Suprapubic skin (tissue), 3 donors: ENCODE measurements at regions not wholly inside any gene's neighbourhood (a gene's known extent, or its start where the extent isn't known, plus 50 kb on each side); places are given as distances from the start of the nearest gene placed in this dataset.

Experiments used
- POLR2A ChIP-seq, 2 donors: fragments of 450-650 bp; IDR thresholded peaks; one replicate each; pipeline ENCODE4 v1.6.1; 2017; ENCODE audit warnings: antibody characterized with exemption in 2 of 2, mild to moderate bottlenecking in 2 of 2, moderate library complexity in 2 of 2
- TF ChIP-seq, protein P1 (sequence below), 2 donors: fragments of 200-600 bp in 1 of 2; fragments of 450-650 bp in 1 of 2; sonication (generic) in 1 of 2; IDR thresholded peaks; one replicate each; pipeline ENCODE4 v1.5.1; 2016 to 2019; ENCODE audit warnings: antibody characterized with exemption in 2 of 2, mild to moderate bottlenecking in 1 of 2, moderate library complexity in 1 of 2

GRCh38 chr7:51551070-51551469 is 234.5 kb upstream of the COBL start:
- TF ChIP-seq, protein P1, sequence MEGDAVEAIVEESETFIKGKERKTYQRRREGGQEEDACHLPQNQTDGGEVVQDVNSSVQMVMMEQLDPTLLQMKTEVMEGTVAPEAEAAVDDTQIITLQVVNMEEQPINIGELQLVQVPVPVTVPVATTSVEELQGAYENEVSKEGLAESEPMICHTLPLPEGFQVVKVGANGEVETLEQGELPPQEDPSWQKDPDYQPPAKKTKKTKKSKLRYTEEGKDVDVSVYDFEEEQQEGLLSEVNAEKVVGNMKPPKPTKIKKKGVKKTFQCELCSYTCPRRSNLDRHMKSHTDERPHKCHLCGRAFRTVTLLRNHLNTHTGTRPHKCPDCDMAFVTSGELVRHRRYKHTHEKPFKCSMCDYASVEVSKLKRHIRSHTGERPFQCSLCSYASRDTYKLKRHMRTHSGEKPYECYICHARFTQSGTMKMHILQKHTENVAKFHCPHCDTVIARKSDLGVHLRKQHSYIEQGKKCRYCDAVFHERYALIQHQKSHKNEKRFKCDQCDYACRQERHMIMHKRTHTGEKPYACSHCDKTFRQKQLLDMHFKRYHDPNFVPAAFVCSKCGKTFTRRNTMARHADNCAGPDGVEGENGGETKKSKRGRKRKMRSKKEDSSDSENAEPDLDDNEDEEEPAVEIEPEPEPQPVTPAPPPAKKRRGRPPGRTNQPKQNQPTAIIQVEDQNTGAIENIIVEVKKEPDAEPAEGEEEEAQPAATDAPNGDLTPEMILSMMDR (IDR thresholded peaks at IDR 0.05) = no peak
- TF ChIP-seq POLR2A (IDR thresholded peaks at IDR 0.05) = no peak
